ENCODE measurements at regions not wholly inside any gene's neighbourhood (a gene's known extent, or its start where the extent isn't known, plus 50 kb on each side); places are given as distances from the start of the nearest gene placed in this dataset.

DNA sequence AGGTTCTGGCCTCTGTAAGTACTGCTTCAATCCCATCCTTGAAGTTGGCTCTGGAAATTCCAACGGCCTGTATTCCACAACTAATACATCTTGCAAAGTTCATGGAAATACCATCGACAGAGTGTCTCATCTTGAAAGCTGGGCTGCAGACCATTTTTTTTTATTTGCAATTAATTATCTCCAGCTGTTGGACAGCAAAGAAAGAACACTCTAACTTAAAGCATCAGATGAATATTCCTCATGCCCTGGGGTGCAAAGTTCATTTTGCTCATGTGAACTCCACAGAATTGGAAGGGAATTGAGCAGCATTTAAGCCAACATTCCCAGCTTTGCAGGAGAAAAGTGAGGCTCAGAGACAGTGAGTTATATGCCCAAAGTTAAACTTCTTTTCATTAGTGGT is 96.5 kb upstream of the PIEZO2 start:
- no peak for FAIRE-seq
- intact Hi-C loops (cut with micrococcal nuclease; ENCODE audit: unreplicated experiment), result no loop called here
- CTCF ChIA-PET (ENCODE audit: low intra/inter-chr PET ratio, low total read pairs), result no interaction called here
- Histone ChIP-seq H3K9me3 (ENCODE audit: low read length) (no peaks in the 10 kb centered on the region), H3K27me3 (ENCODE audit: control insufficient read depth in 1 of 2, insufficient read depth in 2 of 2, low read length in 2 of 2) (no peaks in the 10 kb centered on the region), H3K4me1 (ENCODE audit: insufficient read depth, low read length) (no peaks in the 10 kb centered on the region), H2AFZ (ENCODE audit: low read length) (no peak overlapping the region), H3K36me3 (replicated peaks in 1 of 2; ENCODE audit: control insufficient read depth in 1 of 2, insufficient read depth in 2 of 2, low read length in 2 of 2) (no peaks in the 10 kb centered on the region), H3K27ac (ENCODE audit: extremely low read length, insufficient read depth, low read length) (no peak overlapping the region), H3K79me2 (ENCODE audit: insufficient read depth, low read length) (no peaks in the 10 kb centered on the region), H4K20me1 (ENCODE audit: insufficient read depth, low read length) (no peaks in the 10 kb centered on the region), H3K9ac (ENCODE audit: insufficient read depth, low read depth, low read length) (no peak overlapping the region), H3K4me2 (ENCODE audit: low read depth, low read length) (no peak overlapping the region), H3K4me3 (replicated peaks in 1 of 3; ENCODE audit: insufficient read depth in 1 of 3, low read depth in 2 of 3, low read length in 3 of 3) (no peak overlapping the region)
- POLR2A ChIA-PET, result no interaction called here
- ATAC-seq, result no peak
- 3% methylated on average over 2 of the region's 2 CpGs for WGBS (ENCODE audit: low lambda C conversion rate)
- no peak for DNase-seq (ENCODE audit: low spot score)
- in situ Hi-C loops (cut with HindIII; ENCODE audit: extremely low pct_ligation_motif_present, low pct_unique_long_range_greater_than_20kb), result no loop called here
- BruUV-seq (replicated peaks), result no TSS peak
- TF ChIP-seq XRCC5 (optimal IDR thresholded peaks at IDR 0.05; ENCODE audit: low read length), result no peak

- intact Hi-C loops (cut with micrococcal nuclease; ENCODE audit: unreplicated experiment), result no loop called here
Observed at GRCh38 chr18:11237484-11237883, 88.1 kb upstream of the PIEZO2 start.

More at GRCh38 chr18:11237484-11237883, 88.1 kb upstream of the PIEZO2 start:
- H3K4me2 ChIP-seq (ENCODE audit: low read depth, low read length), result no peak overlapping the region
- in situ Hi-C loops (cut with HindIII; ENCODE audit: extremely low pct_ligation_motif_present, low pct_unique_long_range_greater_than_20kb), result no loop called here
- no peaks in the 10 kb centered on the region for H3K36me3 ChIP-seq (replicated peaks in 1 of 2; ENCODE audit: control insufficient read depth in 1 of 2, insufficient read depth in 2 of 2, low read length in 2 of 2)
- no peaks in the 10 kb centered on the region for H3K27me3 ChIP-seq (ENCODE audit: control insufficient read depth in 1 of 2, insufficient read depth in 2 of 2, low read length in 2 of 2)
- no peak overlapping the region for H2AFZ ChIP-seq (ENCODE audit: low read length)
- no peak overlapping the region for H3K27ac ChIP-seq (ENCODE audit: extremely low read length, insufficient read depth, low read length)
- CTCF ChIA-PET (ENCODE audit: low intra/inter-chr PET ratio, low total read pairs), result no interaction called here
- H3K4me1 ChIP-seq (ENCODE audit: insufficient read depth, low read length), result no peaks in the 10 kb centered on the region
- FAIRE-seq, result no peak
- H3K9me3 ChIP-seq (ENCODE audit: low read length), result no peaks in the 10 kb centered on the region
- TF ChIP-seq ZKSCAN5 (CRISPR knock-in tag; IDR thresholded peaks at IDR 0.05) (no peak), NFRKB (IDR thresholded peaks at IDR 0.05) (no peak), SP5 (CRISPR knock-in tag; IDR thresholded peaks at IDR 0.05; ENCODE audit: borderline replicate concordance, low read depth) (no peak), KLF9 (CRISPR knock-in tag; IDR thresholded peaks at IDR 0.05; ENCODE audit: low read depth) (no peak), FOSL1 (CRISPR knock-in tag; IDR thresholded peaks at IDR 0.05; ENCODE audit: borderline replicate concordance) (no peak), SETDB1 (CRISPR knock-in tag; IDR thresholded peaks at IDR 0.05; ENCODE audit: borderline replicate concordance) (no peak), ETS1 (CRISPR knock-in tag; IDR thresholded peaks at IDR 0.05) (no peak), ARNT2 (CRISPR knock-in tag; IDR thresholded peaks at IDR 0.05; ENCODE audit: low read depth) (no peak), ZNF766 (CRISPR knock-in tag; IDR thresholded peaks at IDR 0.05; ENCODE audit: borderline replicate concordance) (no peak), NR0B2 (CRISPR knock-in tag; IDR thresholded peaks at IDR 0.05) (no peak), NFIB (CRISPR knock-in tag; IDR thresholded peaks at IDR 0.05; ENCODE audit: borderline replicate concordance) (no peak), RELA (CRISPR knock-in tag; IDR thresholded peaks at IDR 0.05) (no peak), ZNF737 (CRISPR knock-in tag; IDR thresholded peaks at IDR 0.05; ENCODE audit: borderline replicate concordance) (no peak), MXD4 (CRISPR knock-in tag; IDR thresholded peaks at IDR 0.05) (no peak), NCOR1 (IDR thresholded peaks at IDR 0.05; ENCODE audit: borderline replicate concordance, low read length) (no peak)
- TF ChIP-seq, protein P1, sequence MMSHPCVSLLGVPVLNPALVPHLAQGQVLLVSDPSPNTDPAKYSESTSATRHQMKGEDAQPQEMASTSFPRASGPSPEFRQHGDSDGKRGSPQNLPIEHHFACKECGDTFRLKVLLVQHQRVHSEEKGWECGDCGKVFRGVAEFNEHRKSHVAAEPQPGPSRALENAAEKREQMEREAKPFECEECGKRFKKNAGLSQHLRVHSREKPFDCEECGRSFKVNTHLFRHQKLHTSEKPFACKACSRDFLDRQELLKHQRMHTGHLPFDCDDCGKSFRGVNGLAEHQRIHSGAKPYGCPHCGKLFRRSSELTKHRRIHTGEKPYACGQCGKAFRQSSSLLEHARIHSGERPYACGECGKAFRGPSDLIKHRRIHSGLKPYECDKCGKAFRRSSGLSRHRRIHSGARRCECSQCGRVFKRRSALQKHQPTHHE (CRISPR knock-in tag; IDR thresholded peaks at IDR 0.05; ENCODE audit: borderline replicate concordance), result no peak
- WGBS (ENCODE audit: low lambda C conversion rate), result 27% methylated on average over 2 of the region's 2 CpGs
- DNase-seq (ENCODE audit: low spot score), result no peak
- BruUV-seq (replicated peaks), result no TSS peak
- H4K20me1 ChIP-seq (ENCODE audit: insufficient read depth, low read length), result no peaks in the 10 kb centered on the region
- H3K4me3 ChIP-seq (replicated peaks in 1 of 3; ENCODE audit: insufficient read depth in 1 of 3, low read depth in 2 of 3, low read length in 3 of 3), result no peak overlapping the region
- H3K79me2 ChIP-seq (ENCODE audit: insufficient read depth, low read length), result no peaks in the 10 kb centered on the region
- POLR2A ChIA-PET, result no interaction called here
- no peak overlapping the region for H3K9ac ChIP-seq (ENCODE audit: insufficient read depth, low read depth, low read length)
- ATAC-seq, result no peak
